WTC11 (cell line): ENCODE measurements at regions not wholly inside any gene's neighbourhood (a gene's known extent, or its start where the extent isn't known, plus 50 kb on each side); places are given as distances from the start of the nearest gene placed in this dataset.

ENCODE experiments used
- ATAC-seq: fragments of 200-7000 bp; cut with Tn5 transposase; 2 replicates; pipeline ENCODE4 v1.10.0; 2021; ENCODE audit warnings: mild to moderate bottlenecking, moderate library complexity
- CTCF ChIA-PET: fragments of 300-600 bp; sonication (Branson Sonifier 250); formaldehyde crosslinking; loops from one replicate; lab custom pipeline; 2021; ENCODE audit warnings: antibody characterized with exemption; lab: Charles Lee
- POLR2A ChIA-PET: fragments of 350-600 bp; sonication (Branson Sonifier 250); formaldehyde crosslinking; loops from one replicate; lab custom pipeline; 2021; ENCODE audit warnings: antibody characterized with exemption; lab: Charles Lee
- DNase-seq: peaks from one replicate; pipeline ENCODE4 v3.0.0; 2021; ENCODE audit warnings: low spot score
- H3K27ac Mint-ChIP-seq: 2 replicates; pipeline ENCODE4 v1.8.0; 2021; ENCODE audit warnings: mixed read lengths
- H3K27me3 Mint-ChIP-seq: 2 replicates; pipeline ENCODE4 v1.8.0; 2021; ENCODE audit warnings: low read depth, mild to moderate bottlenecking, moderate library complexity, mixed read lengths
- H3K36me3 Mint-ChIP-seq: 2 replicates; pipeline ENCODE4 v1.8.0; 2021; ENCODE audit warnings: mixed read lengths
- H3K4me1 Mint-ChIP-seq: 2 replicates; pipeline ENCODE4 v1.8.0; 2022; ENCODE audit warnings: mixed read lengths
- H3K4me3 Mint-ChIP-seq: 2 replicates; pipeline ENCODE4 v1.8.0; 2021; ENCODE audit warnings: mild to moderate bottlenecking, moderate library complexity, mixed read lengths
- H3K9me3 Mint-ChIP-seq: 2 replicates; pipeline ENCODE4 v1.8.0; 2021; ENCODE audit warnings: mixed read lengths
- ATF6 ChIP-seq: sonication (generic); formaldehyde crosslinking; IDR thresholded peaks from 2 replicates; pipeline ENCODE4 v1.8.1; 2023; ENCODE audit warnings: mild to moderate bottlenecking, missing genetic modification reagents
- CTCF ChIP-seq: fragments of 200-600 bp; IDR thresholded peaks from 2 replicates; pipeline ENCODE4 v1.8.0; 2022; ENCODE audit warnings: antibody characterized with exemption
- FOXP1 ChIP-seq: sonication (generic); formaldehyde crosslinking; IDR thresholded peaks from 2 replicates; pipeline ENCODE4 v1.8.0; 2022; ENCODE audit warnings: missing genetic modification reagents, mild to moderate bottlenecking, moderate library complexity, borderline replicate concordance
- GTF2I ChIP-seq: fragments of 250-450 bp; sonication (Bioruptor Pico); conservative IDR thresholded peaks from 2 replicates; pipeline ENCODE4 v1.4.0; 2021; ENCODE audit warnings: mild to moderate bottlenecking
- MXD4 ChIP-seq: fragments of 250-450 bp; sonication (Bioruptor Pico); IDR thresholded peaks from 2 replicates; pipeline ENCODE4 v1.8.0; 2021; ENCODE audit warnings: mild to moderate bottlenecking, moderate library complexity, borderline replicate concordance
- NR2C2 ChIP-seq: sonication (generic); formaldehyde crosslinking; IDR thresholded peaks from 2 replicates; pipeline ENCODE4 v1.8.0; 2022; ENCODE audit warnings: mild to moderate bottlenecking, missing genetic modification reagents
- NR3C1 ChIP-seq: sonication (generic); formaldehyde crosslinking; conservative IDR thresholded peaks from 2 replicates; pipeline ENCODE4 v1.8.1; 2023; ENCODE audit warnings: low read depth, mild to moderate bottlenecking, missing genetic modification reagents
- SOX15 ChIP-seq: fragments of 250-450 bp; sonication (Bioruptor Pico); IDR thresholded peaks from 2 replicates; pipeline ENCODE4 v1.9.0; 2021; ENCODE audit warnings: mild to moderate bottlenecking
- ZNF532 ChIP-seq: fragments of 250-450 bp; sonication (Bioruptor Pico); IDR thresholded peaks from 2 replicates; pipeline ENCODE4 v1.9.0; 2021; ENCODE audit warnings: mild to moderate bottlenecking, borderline replicate concordance
- TF ChIP-seq, protein P1 (sequence below): sonication (generic); formaldehyde crosslinking; conservative IDR thresholded peaks from 2 replicates; pipeline ENCODE4 v1.8.1; 2023; ENCODE audit warnings: mild to moderate bottlenecking, low read depth, missing genetic modification reagents, moderate library complexity
- TF ChIP-seq, protein P2 (sequence below): sonication (generic); formaldehyde crosslinking; IDR thresholded peaks from 2 replicates; pipeline ENCODE4 v1.8.0; 2023; ENCODE audit warnings: mild to moderate bottlenecking, missing genetic modification reagents
- TF ChIP-seq, protein P3 (sequence below): sonication (generic); formaldehyde crosslinking; IDR thresholded peaks from 2 replicates; pipeline ENCODE4 v1.8.0; 2022; ENCODE audit warnings: mild to moderate bottlenecking, missing genetic modification reagents
- TF ChIP-seq, protein P4 (sequence below): sonication (generic); formaldehyde crosslinking; IDR thresholded peaks from 2 replicates; pipeline ENCODE4 v1.8.1; 2022; ENCODE audit warnings: mild to moderate bottlenecking, moderate library complexity, missing genetic modification reagents

DNA sequence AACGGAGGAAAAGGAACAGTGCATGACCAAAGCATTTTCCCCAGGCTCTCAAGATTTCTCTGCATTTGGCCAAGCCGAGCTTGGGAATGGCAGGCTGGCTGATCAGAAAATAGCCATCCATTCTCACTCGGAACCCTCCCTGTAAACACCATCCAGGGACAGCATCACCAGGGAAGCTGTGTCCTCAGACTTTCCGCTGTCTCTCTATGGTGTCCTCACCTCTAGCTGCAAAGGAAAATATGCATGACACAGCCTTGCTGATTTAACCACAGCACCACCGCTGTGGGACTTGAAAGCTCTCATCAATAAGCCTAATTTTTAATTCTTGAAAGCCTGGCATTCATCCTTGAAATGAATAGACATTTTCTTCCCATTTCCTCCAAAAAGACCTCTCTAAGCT lies 311.7 kb downstream of the EIPR1 start:
- POLR2A ChIA-PET, result no interaction called here
- Mint-ChIP-seq H3K27ac (no peak overlapping the region), H3K36me3 (no peaks in the 10 kb centered on the region; the same call in 1 of the 2 replicates), H3K4me1 (peaks cover 17% of the 10 kb centered on the region), H3K27me3 (no peaks in the 10 kb centered on the region)
- CTCF ChIA-PET, result no interaction called here
- peak; percentile 41; the same call in 1 of the 2 replicates for ATAC-seq
- no peak for TF ChIP-seq SOX15 (CRISPR knock-in tag)
- no peak for TF ChIP-seq FOXP1 (CRISPR knock-in tag)
- TF ChIP-seq, protein P1, sequence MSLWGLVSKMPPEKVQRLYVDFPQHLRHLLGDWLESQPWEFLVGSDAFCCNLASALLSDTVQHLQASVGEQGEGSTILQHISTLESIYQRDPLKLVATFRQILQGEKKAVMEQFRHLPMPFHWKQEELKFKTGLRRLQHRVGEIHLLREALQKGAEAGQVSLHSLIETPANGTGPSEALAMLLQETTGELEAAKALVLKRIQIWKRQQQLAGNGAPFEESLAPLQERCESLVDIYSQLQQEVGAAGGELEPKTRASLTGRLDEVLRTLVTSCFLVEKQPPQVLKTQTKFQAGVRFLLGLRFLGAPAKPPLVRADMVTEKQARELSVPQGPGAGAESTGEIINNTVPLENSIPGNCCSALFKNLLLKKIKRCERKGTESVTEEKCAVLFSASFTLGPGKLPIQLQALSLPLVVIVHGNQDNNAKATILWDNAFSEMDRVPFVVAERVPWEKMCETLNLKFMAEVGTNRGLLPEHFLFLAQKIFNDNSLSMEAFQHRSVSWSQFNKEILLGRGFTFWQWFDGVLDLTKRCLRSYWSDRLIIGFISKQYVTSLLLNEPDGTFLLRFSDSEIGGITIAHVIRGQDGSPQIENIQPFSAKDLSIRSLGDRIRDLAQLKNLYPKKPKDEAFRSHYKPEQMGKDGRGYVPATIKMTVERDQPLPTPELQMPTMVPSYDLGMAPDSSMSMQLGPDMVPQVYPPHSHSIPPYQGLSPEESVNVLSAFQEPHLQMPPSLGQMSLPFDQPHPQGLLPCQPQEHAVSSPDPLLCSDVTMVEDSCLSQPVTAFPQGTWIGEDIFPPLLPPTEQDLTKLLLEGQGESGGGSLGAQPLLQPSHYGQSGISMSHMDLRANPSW (CRISPR knock-in tag), result no peak
- no peak for TF ChIP-seq MXD4
- no peak for TF ChIP-seq ZNF532 (CRISPR knock-in tag)
- TF ChIP-seq NR2C2 (CRISPR knock-in tag), result no peak
- TF ChIP-seq, protein P2, sequence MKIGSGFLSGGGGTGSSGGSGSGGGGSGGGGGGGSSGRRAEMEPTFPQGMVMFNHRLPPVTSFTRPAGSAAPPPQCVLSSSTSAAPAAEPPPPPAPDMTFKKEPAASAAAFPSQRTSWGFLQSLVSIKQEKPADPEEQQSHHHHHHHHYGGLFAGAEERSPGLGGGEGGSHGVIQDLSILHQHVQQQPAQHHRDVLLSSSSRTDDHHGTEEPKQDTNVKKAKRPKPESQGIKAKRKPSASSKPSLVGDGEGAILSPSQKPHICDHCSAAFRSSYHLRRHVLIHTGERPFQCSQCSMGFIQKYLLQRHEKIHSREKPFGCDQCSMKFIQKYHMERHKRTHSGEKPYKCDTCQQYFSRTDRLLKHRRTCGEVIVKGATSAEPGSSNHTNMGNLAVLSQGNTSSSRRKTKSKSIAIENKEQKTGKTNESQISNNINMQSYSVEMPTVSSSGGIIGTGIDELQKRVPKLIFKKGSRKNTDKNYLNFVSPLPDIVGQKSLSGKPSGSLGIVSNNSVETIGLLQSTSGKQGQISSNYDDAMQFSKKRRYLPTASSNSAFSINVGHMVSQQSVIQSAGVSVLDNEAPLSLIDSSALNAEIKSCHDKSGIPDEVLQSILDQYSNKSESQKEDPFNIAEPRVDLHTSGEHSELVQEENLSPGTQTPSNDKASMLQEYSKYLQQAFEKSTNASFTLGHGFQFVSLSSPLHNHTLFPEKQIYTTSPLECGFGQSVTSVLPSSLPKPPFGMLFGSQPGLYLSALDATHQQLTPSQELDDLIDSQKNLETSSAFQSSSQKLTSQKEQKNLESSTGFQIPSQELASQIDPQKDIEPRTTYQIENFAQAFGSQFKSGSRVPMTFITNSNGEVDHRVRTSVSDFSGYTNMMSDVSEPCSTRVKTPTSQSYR (CRISPR knock-in tag), result no peak
- TF ChIP-seq ATF6 (CRISPR knock-in tag), result no peak
- TF ChIP-seq, protein P3, sequence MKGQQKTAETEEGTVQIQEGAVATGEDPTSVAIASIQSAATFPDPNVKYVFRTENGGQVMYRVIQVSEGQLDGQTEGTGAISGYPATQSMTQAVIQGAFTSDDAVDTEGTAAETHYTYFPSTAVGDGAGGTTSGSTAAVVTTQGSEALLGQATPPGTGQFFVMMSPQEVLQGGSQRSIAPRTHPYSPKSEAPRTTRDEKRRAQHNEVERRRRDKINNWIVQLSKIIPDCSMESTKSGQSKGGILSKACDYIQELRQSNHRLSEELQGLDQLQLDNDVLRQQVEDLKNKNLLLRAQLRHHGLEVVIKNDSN (CRISPR knock-in tag), result no peak
- TF ChIP-seq, protein P4, sequence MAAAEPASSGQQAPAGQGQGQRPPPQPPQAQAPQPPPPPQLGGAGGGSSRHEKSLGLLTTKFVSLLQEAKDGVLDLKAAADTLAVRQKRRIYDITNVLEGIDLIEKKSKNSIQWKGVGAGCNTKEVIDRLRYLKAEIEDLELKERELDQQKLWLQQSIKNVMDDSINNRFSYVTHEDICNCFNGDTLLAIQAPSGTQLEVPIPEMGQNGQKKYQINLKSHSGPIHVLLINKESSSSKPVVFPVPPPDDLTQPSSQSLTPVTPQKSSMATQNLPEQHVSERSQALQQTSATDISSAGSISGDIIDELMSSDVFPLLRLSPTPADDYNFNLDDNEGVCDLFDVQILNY, result no peak
- no peak for TF ChIP-seq NR3C1 (CRISPR knock-in tag)
- no peak for TF ChIP-seq CTCF
- no peak for TF ChIP-seq GTF2I (CRISPR knock-in tag)
- TF ChIP-seq, all 79 proteins: peak for 0
- Mint-ChIP-seq H3K4me3 (no peak overlapping the region), H3K9me3 (peaks cover 27% of the 10 kb centered on the region)
- DNase-seq, result no peak
